ENCODE measurements at regions not wholly inside any gene's neighbourhood (a gene's known extent, or its start where the extent isn't known, plus 50 kb on each side); places are given as distances from the start of the nearest gene placed in this dataset.

- no peak for DNase-seq
- no peak overlapping the region for H3K4me3 ChIP-seq
- H3K27me3 ChIP-seq = no peaks in the 10 kb centered on the region
- H3K36me3 ChIP-seq = no peaks in the 10 kb centered on the region
- no peak overlapping the region for H3K27ac ChIP-seq
- peaks cover 3% of the 10 kb centered on the region; the same call in 1 of the 2 replicates for H3K4me1 ChIP-seq
- no peaks in the 10 kb centered on the region for H3K9me3 ChIP-seq (replicated peaks)
These were observed 470.3 kb downstream of the ZNF608 start for GRCh38 chr5:124276166-124276565.

- H3K27ac ChIP-seq = no peak overlapping the region
- H3K36me3 ChIP-seq = no peaks in the 10 kb centered on the region
- H3K4me1 ChIP-seq = peaks cover 3% of the 10 kb centered on the region; the same call in 1 of the 2 replicates
- no peak overlapping the region for H3K4me3 ChIP-seq
- no peaks in the 10 kb centered on the region for H3K9me3 ChIP-seq (replicated peaks)
- no peaks in the 10 kb centered on the region for H3K27me3 ChIP-seq
- no peak for DNase-seq
These were observed 471.5 kb downstream of the ZNF608 start for GRCh38 chr5:124274949-124275348.

DNA sequence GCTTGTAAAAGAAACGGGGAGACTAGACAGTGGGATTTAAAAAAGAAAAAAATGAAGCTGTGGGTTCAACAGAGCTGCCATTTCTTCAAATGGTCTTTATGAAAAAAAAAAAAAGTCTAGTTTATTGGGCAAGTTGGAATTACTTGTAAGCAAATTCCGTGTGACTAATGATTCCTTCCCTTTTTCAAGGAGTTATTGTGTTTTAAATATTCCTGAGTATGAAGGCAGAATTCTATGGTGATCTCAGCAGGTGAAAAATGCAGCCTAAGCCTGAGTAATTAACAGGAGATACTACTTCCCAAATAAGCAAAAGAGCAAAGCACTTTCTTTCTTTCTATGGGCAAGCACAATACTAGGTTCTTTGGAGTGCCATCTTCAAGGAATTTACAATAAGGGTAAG, 481.9 kb downstream of the ZNF608 start:
- H3K27me3 ChIP-seq = no peaks in the 10 kb centered on the region
- H3K27ac ChIP-seq = peak overlapping the region; percentile 78
- no peak overlapping the region for H3K4me3 ChIP-seq
- H3K4me1 ChIP-seq = peaks cover 21% of the 10 kb centered on the region
- no peak for DNase-seq
- H3K36me3 ChIP-seq = no peaks in the 10 kb centered on the region
- no peaks in the 10 kb centered on the region; the same call in 1 of the 2 replicates for H3K9me3 ChIP-seq (replicated peaks)

- H3K4me1 ChIP-seq = peaks cover 21% of the 10 kb centered on the region
- no peak overlapping the region for H3K4me3 ChIP-seq
- peak overlapping the region; percentile 78 for H3K27ac ChIP-seq
- no peaks in the 10 kb centered on the region; the same call in 1 of the 2 replicates for H3K9me3 ChIP-seq (replicated peaks)
- no peaks in the 10 kb centered on the region for H3K36me3 ChIP-seq
- no peaks in the 10 kb centered on the region for H3K27me3 ChIP-seq
- peak; percentile 82 to 95 for DNase-seq
These were observed 482.6 kb downstream of the ZNF608 start for GRCh38 chr5:124263680-124264491.

GRCh38 chr5:124262991-124263571, 483.4 kb downstream of the ZNF608 start:
- Histone ChIP-seq H3K27me3 (no peaks in the 10 kb centered on the region), H3K36me3 (no peaks in the 10 kb centered on the region), H3K4me3 (no peak overlapping the region), H3K9me3 (replicated peaks) (no peaks in the 10 kb centered on the region; the same call in 1 of the 2 replicates), H3K27ac (peak overlapping the region; percentile 78), H3K4me1 (peaks cover 21% of the 10 kb centered on the region)
- no peak for DNase-seq

- no peak overlapping the region for H3K4me3 ChIP-seq
- no peaks in the 10 kb centered on the region for H3K27me3 ChIP-seq
- H3K36me3 ChIP-seq = no peaks in the 10 kb centered on the region
- peaks cover 21% of the 10 kb centered on the region for H3K4me1 ChIP-seq
- no peaks in the 10 kb centered on the region; the same call in 1 of the 2 replicates for H3K9me3 ChIP-seq (replicated peaks)
- no peak overlapping the region for H3K27ac ChIP-seq
- DNase-seq = no peak
These were observed 484.0 kb downstream of the ZNF608 start for GRCh38 chr5:124262470-124262869.

- Histone ChIP-seq H3K4me3 (no peak overlapping the region), H3K27ac (no peak overlapping the region), H3K9me3 (replicated peaks) (no peaks in the 10 kb centered on the region; the same call in 1 of the 2 replicates), H3K27me3 (no peaks in the 10 kb centered on the region), H3K4me1 (peaks cover 21% of the 10 kb centered on the region), H3K36me3 (no peaks in the 10 kb centered on the region)
- DNase-seq = no peak
These were observed 484.6 kb downstream of the ZNF608 start for GRCh38 chr5:124261848-124262247.

GRCh38 chr5:124260921-124261515, 485.4 kb downstream of the ZNF608 start:
- Histone ChIP-seq H3K36me3 (no peaks in the 10 kb centered on the region), H3K4me3 (no peak overlapping the region), H3K9me3 (replicated peaks) (no peaks in the 10 kb centered on the region; the same call in 1 of the 2 replicates), H3K27ac (no peak overlapping the region), H3K4me1 (peaks cover 21% of the 10 kb centered on the region), H3K27me3 (no peaks in the 10 kb centered on the region)
- no peak for DNase-seq

GRCh38 chr5:124259017-124259416, 487.4 kb downstream of the ZNF608 start:
- Histone ChIP-seq H3K4me3 (no peak overlapping the region), H3K36me3 (no peaks in the 10 kb centered on the region), H3K27ac (no peak overlapping the region), H3K27me3 (no peaks in the 10 kb centered on the region), H3K9me3 (replicated peaks) (no peaks in the 10 kb centered on the region), H3K4me1 (peaks cover 14% of the 10 kb centered on the region)
- DNase-seq = no peak

DNA sequence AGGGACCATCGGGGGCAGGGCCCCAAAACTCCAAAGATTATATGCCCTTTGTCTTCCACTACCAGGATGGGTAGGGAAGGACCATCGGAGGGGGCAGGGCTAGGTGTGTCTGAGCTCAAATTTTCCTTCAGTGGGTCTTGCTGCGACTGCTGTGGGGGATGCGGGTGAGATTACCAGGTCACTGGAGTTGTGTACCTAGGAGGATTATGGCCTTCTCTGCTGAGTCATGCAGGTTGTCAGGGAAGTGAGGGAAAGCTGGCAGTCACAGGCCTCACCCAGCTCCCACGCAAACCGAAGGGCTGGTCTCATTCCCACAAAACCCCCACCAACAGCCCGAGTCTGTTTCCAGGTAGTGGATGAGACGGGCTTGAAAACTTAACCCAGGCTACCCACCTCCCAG, 489.4 kb downstream of the ZNF608 start:
- Histone ChIP-seq H3K4me1 (peaks cover 9% of the 10 kb centered on the region), H3K27ac (no peak overlapping the region), H3K4me3 (no peak overlapping the region), H3K36me3 (no peaks in the 10 kb centered on the region), H3K9me3 (replicated peaks) (no peaks in the 10 kb centered on the region), H3K27me3 (no peaks in the 10 kb centered on the region)
- no peak for DNase-seq

DNA sequence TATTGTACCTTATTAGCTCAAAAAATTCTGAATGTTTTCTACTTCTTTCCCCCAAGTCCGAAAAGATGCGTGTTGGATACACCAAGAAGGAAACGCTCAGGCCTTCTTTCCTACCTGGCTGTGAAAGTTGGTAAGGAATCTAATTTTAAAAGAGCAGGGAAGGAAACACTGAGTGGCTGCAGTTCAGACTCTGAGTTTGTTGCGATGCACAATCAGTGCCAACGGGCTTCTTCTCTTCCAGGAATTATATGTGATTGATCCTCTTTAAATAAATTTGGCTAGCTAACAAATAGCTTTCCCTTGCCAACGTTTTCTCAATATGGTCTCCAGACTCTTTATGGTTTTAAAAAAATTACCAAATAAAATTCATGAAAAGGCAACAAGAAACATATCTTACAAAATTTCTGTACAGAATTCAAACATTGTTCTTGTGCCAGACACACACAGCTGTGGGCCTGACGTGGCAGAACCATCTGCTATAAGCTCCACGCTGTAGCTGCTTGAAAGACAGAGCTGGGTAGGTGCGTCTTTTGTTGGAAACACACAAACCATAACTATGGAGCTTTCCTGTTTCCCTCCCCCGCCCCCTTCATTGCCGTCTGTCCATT, 493.1 kb downstream of the ZNF608 start:
- Histone ChIP-seq H3K27ac (no peak overlapping the region), H3K9me3 (replicated peaks) (no peaks in the 10 kb centered on the region), H3K36me3 (no peaks in the 10 kb centered on the region), H3K27me3 (no peaks in the 10 kb centered on the region), H3K4me3 (no peak overlapping the region), H3K4me1 (peaks cover 12% of the 10 kb centered on the region)
- no peak for DNase-seq

- H3K36me3 ChIP-seq = no peaks in the 10 kb centered on the region
- H3K27ac ChIP-seq = peak overlapping the region; percentile 35; the same call in 1 of the 2 replicates
- H3K4me3 ChIP-seq = no peak overlapping the region
- no peaks in the 10 kb centered on the region for H3K9me3 ChIP-seq (replicated peaks)
- peaks cover 12% of the 10 kb centered on the region for H3K4me1 ChIP-seq
- H3K27me3 ChIP-seq = no peaks in the 10 kb centered on the region
- no peak for DNase-seq
These were observed 493.7 kb downstream of the ZNF608 start for GRCh38 chr5:124252747-124253146.

- H3K4me3 ChIP-seq = no peak overlapping the region
- peak; percentile 55 to 74 for DNase-seq
- H3K4me1 ChIP-seq = peaks cover 12% of the 10 kb centered on the region
- H3K27me3 ChIP-seq = no peaks in the 10 kb centered on the region
- peak overlapping the region; percentile 35 for H3K27ac ChIP-seq
- H3K9me3 ChIP-seq (replicated peaks) = no peaks in the 10 kb centered on the region
- no peaks in the 10 kb centered on the region for H3K36me3 ChIP-seq
These were observed 494.2 kb downstream of the ZNF608 start for GRCh38 chr5:124252191-124252638.

DNA sequence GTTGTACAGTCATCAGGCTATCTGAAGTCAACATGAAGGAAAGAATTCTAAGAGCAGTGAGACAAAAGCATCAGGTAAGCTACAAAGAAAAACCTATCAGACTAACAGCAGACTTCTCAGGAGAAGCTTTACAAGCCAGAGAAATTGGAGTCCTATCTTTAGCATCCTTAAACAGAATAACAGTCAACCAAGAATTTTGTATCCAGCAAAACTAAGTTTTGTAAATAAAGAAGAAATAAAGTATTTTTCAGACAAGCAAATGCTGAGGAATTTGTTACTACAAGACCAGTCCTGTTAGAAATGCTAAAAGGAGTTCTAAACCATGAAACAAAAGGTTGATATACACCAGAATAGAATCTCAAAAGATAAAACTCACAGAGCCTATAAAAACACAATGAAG, 501.2 kb downstream of the ZNF608 start:
- DNase-seq = no peak
- no peak overlapping the region for H3K27ac ChIP-seq
- no peaks in the 10 kb centered on the region for H3K27me3 ChIP-seq
- no peaks in the 10 kb centered on the region; the same call in 1 of the 2 replicates for H3K9me3 ChIP-seq (replicated peaks)
- no peaks in the 10 kb centered on the region for H3K4me1 ChIP-seq
- no peak overlapping the region for H3K4me3 ChIP-seq
- H3K36me3 ChIP-seq = no peaks in the 10 kb centered on the region

GRCh38 chr5:124240732-124241131, 505.7 kb downstream of the ZNF608 start:
- Histone ChIP-seq H3K27ac (no peak overlapping the region), H3K9me3 (replicated peaks) (peaks cover 4% of the 10 kb centered on the region), H3K27me3 (no peaks in the 10 kb centered on the region; the same call in 1 of the 2 replicates), H3K4me1 (peaks cover 14% of the 10 kb centered on the region), H3K36me3 (no peaks in the 10 kb centered on the region), H3K4me3 (no peak overlapping the region)
- no peak for DNase-seq

Data from SJCRH30 (cell line).